Endothelial cell of umbilical vein (primary cell): ENCODE measurements at regions not wholly inside any gene's neighbourhood (a gene's known extent, or its start where the extent isn't known, plus 50 kb on each side); places are given as distances from the start of the nearest gene placed in this dataset.

Experiments
- BruUV-seq: library from RNA; stranded (reverse); fragments of 400-500 nt; replicated peaks from 2 replicates; lab custom pipeline; 2021; lab: Mats Ljungman, UMichigan
- CTCF ChIA-PET: fragments of 300-600, 350-600 bp; sonication (Branson Sonifier 250); formaldehyde crosslinking; loops from one replicate; lab custom pipeline; 2021; ENCODE audit warnings: antibody characterized with exemption, inconsistent platforms; lab: Charles Lee
- POLR2A ChIA-PET: fragments of 300-600, 350-600 bp; sonication (Branson Sonifier 250); formaldehyde crosslinking; loops from one replicate; lab custom pipeline; 2021; ENCODE audit warnings: antibody characterized with exemption, inconsistent platforms; lab: Charles Lee
- DNase-seq: peaks from one replicate; pipeline ENCODE4 v3.0.0-alpha.2; 2011; ENCODE audit warnings: low read depth, low spot score
- FAIRE-seq: peaks from 2 replicates; lab custom pipeline; 2011; peaks lifted over from hg19 to GRCh38; lab: Jason Lieb, UNC
- H2AFZ ChIP-seq: 2 replicates; pipeline ENCODE4 v1.6.0; 2012; ENCODE audit warnings: low read depth, low read length, control low read depth, inconsistent platforms
- H3K27ac ChIP-seq: 2 replicates; pipeline ENCODE4 v1.5.1; 2011; ENCODE audit warnings: low read depth, mild to moderate bottlenecking, control low read depth, low read length, moderate library complexity; ENCODE audit not compliant: insufficient read depth
- H3K27me3 ChIP-seq, 2 experiments: 2 replicates each; pipeline versions ENCODE4 v1.6.0 to v1.6.1; 2011; ENCODE audit warnings: low read length in 2 of 2, mixed read lengths in 1 of 2; ENCODE audit not compliant: control insufficient read depth in 2 of 2, insufficient read depth in 2 of 2
- H3K36me3 ChIP-seq, 2 experiments: 2 replicates in 1 of 2; 3 replicates in 1 of 2; pipeline ENCODE4 v1.5.1; 2011; ENCODE audit warnings: low read length in 2 of 2, mild to moderate bottlenecking in 1 of 2, moderate library complexity in 1 of 2; ENCODE audit not compliant: control insufficient read depth in 2 of 2, insufficient read depth in 2 of 2; ENCODE audit errors: extremely low read depth in 1 of 2
- H3K4me1 ChIP-seq: 3 replicates; pipeline ENCODE4 v1.5.1; 2011; ENCODE audit warnings: mild to moderate bottlenecking, low read length; ENCODE audit not compliant: control insufficient read depth, insufficient read depth; ENCODE audit errors: extremely low read depth
- H3K4me2 ChIP-seq: 2 replicates; pipeline ENCODE4 v1.6.1; 2011; ENCODE audit warnings: low read length, control low read depth, mixed read lengths; ENCODE audit not compliant: insufficient read depth
- H3K4me3 ChIP-seq, 3 experiments: fragments of 200-600 bp in 1 of 3; sonication (generic), shearing (Covaris generic) in 1 of 3; replicated peaks in 1 of 3; 2 replicates each; pipeline ENCODE4 v1.5.1; 2011 to 2016; ENCODE audit warnings: control low read depth in 3 of 3, low read length in 3 of 3, mild to moderate bottlenecking in 2 of 3, inconsistent platforms in 1 of 3, low read depth in 1 of 3, moderate library complexity in 1 of 3; ENCODE audit not compliant: insufficient read depth in 1 of 3
- H3K79me2 ChIP-seq: 2 replicates; pipeline ENCODE4 v1.6.0; 2012; ENCODE audit warnings: low read length, inconsistent platforms; ENCODE audit not compliant: control insufficient read depth, insufficient read depth
- H3K9ac ChIP-seq: replicated peaks from 2 replicates; pipeline ENCODE3; 2011; ENCODE audit warnings: low read length, control low read depth; ENCODE audit not compliant: insufficient read depth; ENCODE audit errors: extremely low read depth
- H3K9me1 ChIP-seq: replicated peaks from 3 replicates; pipeline ENCODE4 v1.6.0; 2011; ENCODE audit warnings: mild to moderate bottlenecking, low read length; ENCODE audit not compliant: control insufficient read depth, insufficient read depth; ENCODE audit errors: extremely low read depth
- H3K9me3 ChIP-seq: replicated peaks from 2 replicates; pipeline ENCODE4 v1.5.1; 2012; ENCODE audit warnings: low read length, inconsistent platforms; ENCODE audit not compliant: control insufficient read depth, insufficient read depth
- H4K20me1 ChIP-seq: replicated peaks from 2 replicates; pipeline ENCODE3; 2011; ENCODE audit warnings: mild to moderate bottlenecking, low read length; ENCODE audit not compliant: control insufficient read depth, insufficient read depth; ENCODE audit errors: extremely low read depth
- FOS ChIP-seq: IDR thresholded peaks from 2 replicates; pipeline ENCODE4 v1.6.1; 2011; ENCODE audit warnings: mild to moderate bottlenecking, low read length, moderate library complexity, borderline replicate concordance; ENCODE audit not compliant: insufficient read depth
- GATA2 ChIP-seq: IDR thresholded peaks from 2 replicates; pipeline ENCODE4 v1.7.0; 2011; ENCODE audit warnings: low read depth, mild to moderate bottlenecking, moderate library complexity, mixed read lengths, low read length; ENCODE audit not compliant: insufficient read length, insufficient read depth
- JUN ChIP-seq: IDR thresholded peaks from 2 replicates; pipeline ENCODE4 v1.6.1; 2011; ENCODE audit warnings: borderline replicate concordance, low read depth; ENCODE audit not compliant: insufficient read length, insufficient read depth
- MYC ChIP-seq: IDR thresholded peaks from one replicate; pipeline ENCODE4 v1.6.1; 2011; ENCODE audit warnings: mild to moderate bottlenecking, low read depth, low read length
- POLR2A ChIP-seq: IDR thresholded peaks from 2 replicates; pipeline ENCODE4 v1.6.1; 2012; ENCODE audit warnings: low read depth, mild to moderate bottlenecking, control low read depth, low read length
- dilution Hi-C: fragments of 300-500 bp; cut with MboI; formaldehyde crosslinking; loops from one replicate; pipeline ENCODE4 v1.15.0; 2019; ENCODE audit warnings: low sequenced_read_pairs; ENCODE audit not compliant: extremely low pct_ligation_motif_present
- intact Hi-C: fragments of 100-400 bp; cut with micrococcal nuclease; formaldehyde crosslinking; loops from one replicate; pipeline ENCODE4 v1.10.0; 2022
- TF ChIP-seq, protein P1 (sequence below), 2 donors: IDR thresholded peaks; 1 replicate in 1 of 2; 2 replicates in 1 of 2; pipeline ENCODE4 v1.5.1; 2011; ENCODE audit warnings: low read length in 2 of 2, mild to moderate bottlenecking in 2 of 2, moderate library complexity in 2 of 2, control low read depth in 1 of 2, inconsistent platforms in 1 of 2, low read depth in 1 of 2; ENCODE audit not compliant: insufficient read depth in 1 of 2; ENCODE audit errors: extremely low read depth in 1 of 2

DNA sequence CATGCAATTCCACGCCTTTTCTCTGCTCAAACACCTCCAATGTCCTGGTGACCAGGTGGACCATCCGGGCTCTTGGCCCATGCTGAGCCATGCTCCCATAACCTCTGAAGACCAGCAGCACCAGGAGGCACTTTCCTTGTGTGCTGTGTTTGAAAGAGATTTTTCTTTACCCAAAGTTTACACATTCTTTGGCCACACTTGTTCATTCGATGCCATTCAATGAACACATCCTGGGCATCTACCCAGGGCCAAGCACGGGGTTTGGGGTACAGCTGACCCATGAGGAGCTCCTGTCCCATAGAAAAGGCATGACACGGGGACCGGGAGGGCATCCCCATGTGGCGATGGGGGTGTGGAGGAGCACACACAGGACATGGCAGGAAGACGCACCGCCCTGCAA, 77.1 kb upstream of the IRX1 start:
- FAIRE-seq (no peak), DNase-seq (no peak)
- no peak overlapping the region for H2AFZ ChIP-seq
- intact Hi-C loops: no loop called here
- H3K4me2 ChIP-seq: no peak overlapping the region
- H3K36me3 ChIP-seq: no peaks in the 10 kb centered on the region
- dilution Hi-C loops: no loop called here
- no peak for TF ChIP-seq POLR2A
- no peak for TF ChIP-seq GATA2
- no peak for TF ChIP-seq MYC
- TF ChIP-seq, protein P1, sequence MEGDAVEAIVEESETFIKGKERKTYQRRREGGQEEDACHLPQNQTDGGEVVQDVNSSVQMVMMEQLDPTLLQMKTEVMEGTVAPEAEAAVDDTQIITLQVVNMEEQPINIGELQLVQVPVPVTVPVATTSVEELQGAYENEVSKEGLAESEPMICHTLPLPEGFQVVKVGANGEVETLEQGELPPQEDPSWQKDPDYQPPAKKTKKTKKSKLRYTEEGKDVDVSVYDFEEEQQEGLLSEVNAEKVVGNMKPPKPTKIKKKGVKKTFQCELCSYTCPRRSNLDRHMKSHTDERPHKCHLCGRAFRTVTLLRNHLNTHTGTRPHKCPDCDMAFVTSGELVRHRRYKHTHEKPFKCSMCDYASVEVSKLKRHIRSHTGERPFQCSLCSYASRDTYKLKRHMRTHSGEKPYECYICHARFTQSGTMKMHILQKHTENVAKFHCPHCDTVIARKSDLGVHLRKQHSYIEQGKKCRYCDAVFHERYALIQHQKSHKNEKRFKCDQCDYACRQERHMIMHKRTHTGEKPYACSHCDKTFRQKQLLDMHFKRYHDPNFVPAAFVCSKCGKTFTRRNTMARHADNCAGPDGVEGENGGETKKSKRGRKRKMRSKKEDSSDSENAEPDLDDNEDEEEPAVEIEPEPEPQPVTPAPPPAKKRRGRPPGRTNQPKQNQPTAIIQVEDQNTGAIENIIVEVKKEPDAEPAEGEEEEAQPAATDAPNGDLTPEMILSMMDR (IDR thresholded peaks at IDR 0.05; ENCODE audit: extremely low read depth in 1 of 2, insufficient read depth in 1 of 2, low read depth in 1 of 2, low read length in 2 of 2): no peak
- no peak overlapping the region for H3K9ac ChIP-seq
- no peaks in the 10 kb centered on the region for H3K79me2 ChIP-seq
- CTCF ChIA-PET: no interaction called here
- H3K4me3 ChIP-seq: no peak overlapping the region
- no peaks in the 10 kb centered on the region for H3K9me1 ChIP-seq
- H3K4me1 ChIP-seq: no peaks in the 10 kb centered on the region
- H3K27ac ChIP-seq: no peak overlapping the region
- no TSS peak for BruUV-seq
- H3K9me3 ChIP-seq: peaks cover 6% of the 10 kb centered on the region
- H4K20me1 ChIP-seq: no peaks in the 10 kb centered on the region
- POLR2A ChIA-PET: no interaction called here
- no peaks in the 10 kb centered on the region for H3K27me3 ChIP-seq

DNA sequence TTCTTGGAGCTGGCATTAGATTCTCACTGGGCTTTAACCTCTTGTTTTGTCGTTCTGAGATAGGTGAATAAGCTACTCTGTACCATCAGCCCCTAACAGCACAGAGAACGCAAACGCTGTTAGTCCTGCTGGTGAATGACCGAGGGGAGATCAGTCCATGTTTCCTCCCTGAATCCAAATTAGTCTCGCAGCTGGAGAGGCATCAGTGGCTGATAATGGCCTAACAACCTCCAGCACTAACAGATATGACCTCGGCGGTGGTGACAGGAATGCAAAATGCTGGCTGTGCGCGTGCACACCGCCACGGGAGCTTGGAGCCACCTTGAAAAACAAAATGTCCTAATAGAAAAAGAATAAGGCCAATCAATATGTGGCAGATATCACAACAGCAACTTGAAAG, 77.6 kb upstream of the IRX1 start:
- CTCF ChIA-PET: no interaction called here
- DNase-seq (no peak), FAIRE-seq (no peak)
- Histone ChIP-seq H3K4me1 (no peaks in the 10 kb centered on the region), H3K27me3 (no peaks in the 10 kb centered on the region), H4K20me1 (no peaks in the 10 kb centered on the region), H3K27ac (no peak overlapping the region), H3K9ac (no peak overlapping the region), H3K4me3 (no peak overlapping the region), H3K9me1 (no peaks in the 10 kb centered on the region), H3K79me2 (no peaks in the 10 kb centered on the region), H2AFZ (no peak overlapping the region), H3K4me2 (no peak overlapping the region), H3K36me3 (no peaks in the 10 kb centered on the region), H3K9me3 (peaks cover 4% of the 10 kb centered on the region)
- POLR2A ChIA-PET: no interaction called here
- BruUV-seq: no TSS peak
- dilution Hi-C loops: no loop called here
- intact Hi-C loops: no loop called here
- TF ChIP-seq JUN (no peak), FOS (no peak)
